ENCODE measurements at regions not wholly inside any gene's neighbourhood (a gene's known extent, or its start where the extent isn't known, plus 50 kb on each side); places are given as distances from the start of the nearest gene placed in this dataset.

- TF ChIP-seq CTCF (IDR thresholded peaks at IDR 0.05; ENCODE audit: control extremely low read depth, extremely low read depth, low read depth, missing control alignments) = no peak
- ChIA-PET CTCF (interaction anchor here (0.9 kb wide), 1 partner anchor 11 kb away, joined by 3 read pairs; no protein-coding TSS in a partner anchor), POLR2A (no interaction called here)
- DNase-seq (ENCODE audit: extremely low spot score) = no peak
Measured at GRCh38 chr3:81013360-81013759, 748.1 kb downstream of the GBE1 start.

GRCh38 chr3:81005992-81006391 lies 755.5 kb downstream of the GBE1 start:
- POLR2A ChIA-PET = no interaction called here
- no peak for TF ChIP-seq CTCF (IDR thresholded peaks at IDR 0.05; ENCODE audit: control extremely low read depth, extremely low read depth, low read depth, missing control alignments)
- CTCF ChIA-PET = interaction anchor here (1.5 kb wide), 1 partner anchor 17 kb away, joined by 4 read pairs; no protein-coding TSS in a partner anchor
- DNase-seq (ENCODE audit: extremely low spot score) = no peak

- no peak for TF ChIP-seq CTCF (IDR thresholded peaks at IDR 0.05; ENCODE audit: control extremely low read depth, extremely low read depth, low read depth, missing control alignments)
- no peak for DNase-seq (ENCODE audit: extremely low spot score)
- ChIA-PET POLR2A (no interaction called here), CTCF (no interaction called here)
Measured at GRCh38 chr3:81003817-81004216, 757.6 kb downstream of the GBE1 start.

GRCh38 chr3:81003008-81003645 lies 758.3 kb downstream of the GBE1 start:
- CTCF ChIA-PET = no interaction called here
- no peak for TF ChIP-seq CTCF (IDR thresholded peaks at IDR 0.05; ENCODE audit: control extremely low read depth, extremely low read depth, low read depth, missing control alignments)
- no peak for DNase-seq (ENCODE audit: extremely low spot score)
- POLR2A ChIA-PET = no interaction called here

GRCh38 chr3:80999481-80999880 lies 762.0 kb downstream of the GBE1 start:
- no peak for DNase-seq (ENCODE audit: extremely low spot score)
- CTCF ChIA-PET = no interaction called here
- TF ChIP-seq CTCF (IDR thresholded peaks at IDR 0.05; ENCODE audit: control extremely low read depth, extremely low read depth, low read depth, missing control alignments) = no peak
- POLR2A ChIA-PET = no interaction called here

GRCh38 chr3:80998022-80998421 lies 763.4 kb downstream of the GBE1 start:
- CTCF ChIA-PET = no interaction called here
- POLR2A ChIA-PET = no interaction called here
- no peak for TF ChIP-seq CTCF (IDR thresholded peaks at IDR 0.05; ENCODE audit: control extremely low read depth, extremely low read depth, low read depth, missing control alignments)
- DNase-seq (ENCODE audit: extremely low spot score) = no peak
